ENCODE measurements at regions not wholly inside any gene's neighbourhood (a gene's known extent, or its start where the extent isn't known, plus 50 kb on each side); places are given as distances from the start of the nearest gene placed in this dataset.

DNA sequence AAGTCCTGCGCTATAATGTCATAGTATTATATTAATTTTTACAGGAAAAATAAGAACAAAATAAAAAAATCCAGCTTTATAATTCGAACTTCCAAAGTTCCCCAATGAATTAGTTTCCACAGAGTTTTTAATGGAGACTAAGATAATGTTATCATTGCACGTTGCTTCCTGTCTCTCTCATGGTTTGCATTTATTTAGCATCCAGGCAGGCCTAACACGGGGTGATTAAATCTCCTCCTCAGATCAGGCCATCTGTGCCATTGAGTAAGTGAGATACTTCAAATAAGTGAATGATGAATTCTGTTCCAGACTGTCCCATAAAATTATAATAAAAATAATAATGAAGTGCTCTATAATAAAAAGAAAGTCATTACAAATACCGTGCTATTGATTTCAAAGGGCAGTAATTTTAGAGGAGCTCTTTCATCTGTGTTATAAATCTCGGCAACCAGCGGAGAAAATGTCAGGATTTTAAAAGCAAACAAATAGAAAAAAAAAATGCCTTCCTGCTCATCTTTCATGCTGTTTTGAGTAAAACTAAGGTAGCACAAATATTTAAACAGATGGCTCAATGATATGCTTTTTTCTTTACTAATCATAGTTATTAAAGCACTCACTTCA, 570.6 kb upstream of the ZNF608 start:
- no peak for TF ChIP-seq CTCF (IDR thresholded peaks at IDR 0.05; ENCODE audit: low read depth, low read length, missing control alignments)
- H3K4me3 ChIP-seq (replicated peaks; ENCODE audit: low read depth, low read length): no peak overlapping the region
- peak; percentile 22 for DNase-seq (ENCODE audit: extremely low read depth, low read depth)

- no peak overlapping the region for H3K4me3 ChIP-seq (replicated peaks; ENCODE audit: low read depth, low read length)
- no peak for TF ChIP-seq CTCF (IDR thresholded peaks at IDR 0.05; ENCODE audit: low read depth, low read length, missing control alignments)
- DNase-seq (ENCODE audit: extremely low read depth, low read depth): no peak
Measured at GRCh38 chr5:125317536-125317995, 571.1 kb upstream of the ZNF608 start.

DNA sequence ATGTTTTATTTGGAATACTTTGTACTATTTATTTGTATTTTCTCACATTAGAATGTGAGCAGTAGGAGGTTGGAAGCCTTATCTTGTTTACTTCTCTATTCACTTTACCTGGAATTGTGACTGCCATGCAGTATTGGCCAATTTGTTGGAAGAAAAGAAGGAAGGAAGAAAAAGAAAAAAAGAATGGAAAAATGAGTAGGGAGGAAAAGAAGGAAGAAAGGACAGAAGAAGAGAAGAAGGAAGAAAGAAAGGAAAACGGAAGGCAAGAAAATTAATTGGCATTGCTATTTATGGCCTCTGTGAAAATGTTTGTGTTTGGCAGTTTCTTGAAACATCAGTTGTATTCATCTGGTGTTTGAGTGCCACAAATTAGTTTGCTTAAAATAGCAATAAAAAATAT, 575.2 kb upstream of the ZNF608 start:
- TF ChIP-seq CTCF (IDR thresholded peaks at IDR 0.05; ENCODE audit: low read depth, low read length, missing control alignments): no peak
- DNase-seq (ENCODE audit: extremely low read depth, low read depth): no peak
- no peak overlapping the region for H3K4me3 ChIP-seq (replicated peaks; ENCODE audit: low read depth, low read length)

- no peak overlapping the region for H3K4me3 ChIP-seq (replicated peaks; ENCODE audit: low read depth, low read length)
- peak; percentile 32 for DNase-seq (ENCODE audit: extremely low read depth, low read depth)
- TF ChIP-seq CTCF (IDR thresholded peaks at IDR 0.05; ENCODE audit: low read depth, low read length, missing control alignments): no peak
Measured at GRCh38 chr5:125323613-125324012, 577.2 kb upstream of the ZNF608 start.

DNA sequence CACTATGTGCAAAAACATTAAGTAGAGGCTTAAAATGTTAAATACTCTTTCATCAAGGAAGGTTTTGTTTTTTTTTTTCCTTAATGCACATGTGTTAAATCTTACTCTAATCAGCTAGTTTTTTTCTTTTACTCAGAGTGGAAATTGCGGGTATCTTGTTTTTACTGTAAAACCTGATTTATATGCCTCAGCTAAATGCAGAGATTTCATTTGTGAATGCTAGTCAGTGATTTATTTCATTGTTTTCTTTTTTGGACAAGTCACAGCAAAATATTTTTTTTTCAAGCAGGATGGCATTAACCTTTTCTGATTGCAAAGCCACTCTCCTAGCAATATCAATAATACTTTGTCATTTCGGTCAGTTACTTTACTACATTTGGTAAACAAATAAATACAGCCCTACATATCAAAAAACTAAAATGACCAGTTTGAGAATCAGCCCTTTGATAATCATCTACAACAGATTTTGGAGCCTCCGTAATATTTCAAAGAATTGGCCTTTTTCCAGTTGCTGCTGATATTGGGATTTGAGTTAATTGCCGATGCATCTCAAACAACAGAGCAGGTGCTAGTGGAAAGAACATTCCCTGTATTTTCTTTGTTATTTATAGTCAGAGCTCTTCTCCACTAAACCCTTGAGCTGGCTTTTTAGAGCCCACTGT, 579.2 kb upstream of the ZNF608 start:
- no peak overlapping the region for H3K4me3 ChIP-seq (replicated peaks; ENCODE audit: low read depth, low read length)
- no peak for TF ChIP-seq CTCF (IDR thresholded peaks at IDR 0.05; ENCODE audit: low read depth, low read length, missing control alignments)
- DNase-seq (ENCODE audit: extremely low read depth, low read depth): no peak

DNA sequence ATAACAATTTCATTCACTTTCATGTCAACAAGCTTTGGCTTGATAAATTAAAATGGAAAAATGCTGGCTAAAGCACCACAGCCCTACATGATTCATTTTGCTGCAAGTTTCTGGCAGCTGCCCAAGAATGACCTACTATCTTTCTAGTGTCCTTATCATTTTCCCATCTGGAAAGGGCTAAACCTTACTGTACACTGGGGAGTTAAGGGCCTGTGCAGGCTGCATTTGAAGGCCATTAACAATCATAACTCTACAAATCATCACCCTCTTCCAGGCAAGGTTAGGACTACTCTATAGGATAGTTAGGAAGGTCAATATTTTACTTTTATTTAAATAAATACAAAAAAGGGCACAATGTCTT, 579.7 kb upstream of the ZNF608 start:
- peak; percentile 61 for DNase-seq (ENCODE audit: extremely low read depth, low read depth)
- H3K4me3 ChIP-seq (replicated peaks; ENCODE audit: low read depth, low read length): no peak overlapping the region
- no peak for TF ChIP-seq CTCF (IDR thresholded peaks at IDR 0.05; ENCODE audit: low read depth, low read length, missing control alignments)
